Lower leg skin (tissue), 3 donors: ENCODE measurements at regions not wholly inside any gene's neighbourhood (a gene's known extent, or its start where the extent isn't known, plus 50 kb on each side); places are given as distances from the start of the nearest gene placed in this dataset.

Source experiments
- POLR2A ChIP-seq, 2 donors: fragments of 450-650 bp; IDR thresholded peaks; one replicate each; pipeline ENCODE4 v1.6.1; 2016 to 2017; ENCODE audit warnings: antibody characterized with exemption in 2 of 2, mild to moderate bottlenecking in 1 of 2, moderate library complexity in 1 of 2
- TF ChIP-seq, protein P1 (sequence below), 3 donors: fragments of 450-650 bp; IDR thresholded peaks; one replicate each; pipeline ENCODE4 v1.5.1; 2016; ENCODE audit warnings: antibody characterized with exemption in 3 of 3, mild to moderate bottlenecking in 3 of 3, moderate library complexity in 2 of 3

GRCh38 chr4:4772534-4772933, 86.9 kb upstream of the MSX1 start:
- TF ChIP-seq, protein P1, sequence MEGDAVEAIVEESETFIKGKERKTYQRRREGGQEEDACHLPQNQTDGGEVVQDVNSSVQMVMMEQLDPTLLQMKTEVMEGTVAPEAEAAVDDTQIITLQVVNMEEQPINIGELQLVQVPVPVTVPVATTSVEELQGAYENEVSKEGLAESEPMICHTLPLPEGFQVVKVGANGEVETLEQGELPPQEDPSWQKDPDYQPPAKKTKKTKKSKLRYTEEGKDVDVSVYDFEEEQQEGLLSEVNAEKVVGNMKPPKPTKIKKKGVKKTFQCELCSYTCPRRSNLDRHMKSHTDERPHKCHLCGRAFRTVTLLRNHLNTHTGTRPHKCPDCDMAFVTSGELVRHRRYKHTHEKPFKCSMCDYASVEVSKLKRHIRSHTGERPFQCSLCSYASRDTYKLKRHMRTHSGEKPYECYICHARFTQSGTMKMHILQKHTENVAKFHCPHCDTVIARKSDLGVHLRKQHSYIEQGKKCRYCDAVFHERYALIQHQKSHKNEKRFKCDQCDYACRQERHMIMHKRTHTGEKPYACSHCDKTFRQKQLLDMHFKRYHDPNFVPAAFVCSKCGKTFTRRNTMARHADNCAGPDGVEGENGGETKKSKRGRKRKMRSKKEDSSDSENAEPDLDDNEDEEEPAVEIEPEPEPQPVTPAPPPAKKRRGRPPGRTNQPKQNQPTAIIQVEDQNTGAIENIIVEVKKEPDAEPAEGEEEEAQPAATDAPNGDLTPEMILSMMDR (IDR thresholded peaks at IDR 0.05) = no peak
- no peak for TF ChIP-seq POLR2A (IDR thresholded peaks at IDR 0.05)
